HepG2 (cell line): ENCODE measurements at regions not wholly inside any gene's neighbourhood (a gene's known extent, or its start where the extent isn't known, plus 50 kb on each side); places are given as distances from the start of the nearest gene placed in this dataset.
"Not testable (repeated sequence)": the region's sequence is repeated elsewhere in the genome, so short reads cannot be mapped to it uniquely, and the experiment has no call there.

Experiments used
- ATAC-seq: fragments of 200-7000 bp; cut with Tn5 transposase; 3 replicates; pipeline ENCODE4 v1.9.1; 2020; ENCODE audit warnings: mild to moderate bottlenecking, moderate library complexity
- BruUV-seq: library from RNA; stranded (reverse); fragments of 400-500 nt; replicated peaks from 2 replicates; lab custom pipeline; 2021; lab: Mats Ljungman, UMichigan
- CTCF ChIA-PET: fragments of 300-600 bp; formaldehyde crosslinking; extraction: SDS; loops from one replicate; lab custom pipeline; 2021; ENCODE audit warnings: low total read pairs, inconsistent platforms, low intra/inter-chr PET ratio; lab: Yijun Ruan, JAX
- POLR2A ChIA-PET: fragments of 350-600 bp; sonication (Branson Sonifier 250); formaldehyde crosslinking; loops from one replicate; lab custom pipeline; 2020; ENCODE audit warnings: antibody characterized with exemption, inconsistent platforms; lab: Yijun Ruan, JAX
- DNase-seq: peaks from one replicate; pipeline ENCODE4 v3.0.0-alpha.2; 2015; ENCODE audit warnings: low spot score
- FAIRE-seq: peaks from 3 replicates; lab custom pipeline; 2011; peaks lifted over from hg19 to GRCh38; lab: Jason Lieb, UNC
- H2AFZ ChIP-seq: one replicate; pipeline ENCODE4 v1.6.1; 2011; ENCODE audit warnings: low read length, inconsistent platforms
- H3K27ac ChIP-seq: fragments of 300-600 bp; 3 replicates; pipeline ENCODE4 v1.8.0; 2011; ENCODE audit warnings: mixed run types, mild to moderate bottlenecking, mixed read lengths, low read length, inconsistent platforms; ENCODE audit not compliant: insufficient read depth; ENCODE audit errors: extremely low read length
- H3K27me3 ChIP-seq, 2 experiments: fragments of 200-600 bp in 1 of 2; 2 replicates in 1 of 2; 3 replicates in 1 of 2; pipeline versions ENCODE4 v1.6.0 to v1.8.0; 2011; ENCODE audit warnings: low read length in 2 of 2, mild to moderate bottlenecking in 2 of 2, moderate library complexity in 2 of 2, inconsistent platforms in 1 of 2; ENCODE audit not compliant: insufficient read depth in 2 of 2, control insufficient read depth in 1 of 2
- H3K36me3 ChIP-seq, 2 experiments: fragments of 200-600 bp in 1 of 2; replicated peaks in 1 of 2; 2 replicates in 1 of 2; 3 replicates in 1 of 2; pipeline versions ENCODE4 v1.5.1 to v1.8.0; 2011; ENCODE audit warnings: low read length in 2 of 2, inconsistent platforms in 1 of 2; ENCODE audit not compliant: insufficient read depth in 2 of 2, control insufficient read depth in 1 of 2
- H3K4me1 ChIP-seq: 2 replicates; pipeline ENCODE4 v1.5.1; 2012; ENCODE audit warnings: low read length, inconsistent platforms; ENCODE audit not compliant: insufficient read depth
- H3K4me2 ChIP-seq: 2 replicates; pipeline ENCODE4 v1.6.0; 2011; ENCODE audit warnings: low read depth, low read length, inconsistent platforms
- H3K4me3 ChIP-seq, 3 experiments: fragments of 200-600 bp in 1 of 3; sonication (generic), shearing (Covaris generic) in 1 of 3; replicated peaks in 1 of 3; 2 replicates each; pipeline ENCODE4 v1.5.1; 2011 to 2016; ENCODE audit warnings: low read length in 3 of 3, inconsistent platforms in 2 of 3, low read depth in 2 of 3, mild to moderate bottlenecking in 2 of 3, control low read depth in 1 of 3, mixed read lengths in 1 of 3; ENCODE audit not compliant: insufficient read depth in 1 of 3
- H3K79me2 ChIP-seq: one replicate; pipeline ENCODE4 v1.6.1; 2011; ENCODE audit warnings: low read length, inconsistent platforms; ENCODE audit not compliant: insufficient read depth
- H3K9ac ChIP-seq: 2 replicates; pipeline ENCODE4 v1.6.0; 2011; ENCODE audit warnings: mild to moderate bottlenecking, low read depth, low read length, inconsistent platforms; ENCODE audit not compliant: insufficient read depth
- H3K9me3 ChIP-seq: 2 replicates; pipeline ENCODE4 v1.5.1; 2012; ENCODE audit warnings: mild to moderate bottlenecking, low read length
- H4K20me1 ChIP-seq: 2 replicates; pipeline ENCODE4 v1.6.0; 2011; ENCODE audit warnings: inconsistent platforms, mild to moderate bottlenecking, low read length, moderate library complexity; ENCODE audit not compliant: insufficient read depth
- WGBS: methylation state at CpG from one replicate; pipeline ENCODE4 v1.1.6; 2017; ENCODE audit warnings: low lambda C conversion rate; 5-methylcytosine and 5-hydroxymethylcytosine counted together
- in situ Hi-C: cut with HindIII; loops from 2 replicates; pipeline ENCODE4 v1.10.0; 2017; ENCODE audit warnings: low pct_unique_long_range_greater_than_20kb; ENCODE audit not compliant: extremely low pct_ligation_motif_present
- intact Hi-C: fragments of 100-400 bp; cut with micrococcal nuclease; formaldehyde crosslinking; loops from one replicate; pipeline ENCODE4 v1.10.0; 2022; ENCODE audit not compliant: unreplicated experiment
- TF ChIP-seq, protein P1 (sequence below): sonication (generic); formaldehyde crosslinking; IDR thresholded peaks from 2 replicates; pipeline ENCODE4 v1.5.0; 2020; ENCODE audit warnings: mild to moderate bottlenecking, missing genetic modification reagents, moderate library complexity

DNA sequence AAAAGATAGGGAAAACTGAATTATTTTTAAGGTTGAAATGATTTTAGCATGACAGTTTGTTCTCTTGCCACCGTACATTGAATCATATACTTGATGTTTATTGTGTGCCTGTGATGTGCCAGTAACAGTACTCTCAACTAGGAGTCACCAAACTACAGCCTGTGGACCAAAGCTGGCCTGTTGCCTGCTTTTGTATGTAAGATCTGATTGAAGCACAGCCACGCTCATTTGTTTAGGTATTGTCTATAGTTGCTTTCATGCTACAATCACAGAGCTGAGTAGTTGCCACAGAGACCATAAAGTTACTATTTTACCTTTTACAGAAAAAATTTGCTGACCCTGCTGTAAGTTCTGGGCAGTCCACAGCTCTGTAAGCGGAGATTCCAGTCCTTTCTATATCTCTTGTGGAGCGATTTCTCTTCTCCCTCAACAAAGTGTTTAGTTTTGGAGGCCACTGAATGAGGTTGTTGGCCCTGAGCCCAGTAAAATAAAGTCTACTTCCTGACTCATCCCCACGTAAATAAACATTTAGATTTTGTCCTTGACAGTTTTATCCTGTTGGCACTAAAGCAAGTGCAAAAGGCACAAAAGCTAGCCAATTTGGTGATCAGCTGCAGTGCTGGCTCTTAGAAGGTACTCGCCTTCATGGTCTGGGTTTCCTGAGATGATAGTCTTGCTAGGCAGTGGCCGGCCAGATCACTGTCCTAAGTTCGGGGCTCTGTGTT is 180.2 kb upstream of the ZNF92 start:
- H3K27ac ChIP-seq, H4K20me1 ChIP-seq, H3K9me3 ChIP-seq, H3K4me3 ChIP-seq, H3K9ac ChIP-seq, CTCF ChIA-PET, intact Hi-C loops, H2AFZ ChIP-seq, FAIRE-seq, H3K36me3 ChIP-seq, POLR2A ChIA-PET, BruUV-seq, H3K79me2 ChIP-seq, in situ Hi-C loops, H3K27me3 ChIP-seq: not testable (repeated sequence)
- TF ChIP-seq, protein P1, sequence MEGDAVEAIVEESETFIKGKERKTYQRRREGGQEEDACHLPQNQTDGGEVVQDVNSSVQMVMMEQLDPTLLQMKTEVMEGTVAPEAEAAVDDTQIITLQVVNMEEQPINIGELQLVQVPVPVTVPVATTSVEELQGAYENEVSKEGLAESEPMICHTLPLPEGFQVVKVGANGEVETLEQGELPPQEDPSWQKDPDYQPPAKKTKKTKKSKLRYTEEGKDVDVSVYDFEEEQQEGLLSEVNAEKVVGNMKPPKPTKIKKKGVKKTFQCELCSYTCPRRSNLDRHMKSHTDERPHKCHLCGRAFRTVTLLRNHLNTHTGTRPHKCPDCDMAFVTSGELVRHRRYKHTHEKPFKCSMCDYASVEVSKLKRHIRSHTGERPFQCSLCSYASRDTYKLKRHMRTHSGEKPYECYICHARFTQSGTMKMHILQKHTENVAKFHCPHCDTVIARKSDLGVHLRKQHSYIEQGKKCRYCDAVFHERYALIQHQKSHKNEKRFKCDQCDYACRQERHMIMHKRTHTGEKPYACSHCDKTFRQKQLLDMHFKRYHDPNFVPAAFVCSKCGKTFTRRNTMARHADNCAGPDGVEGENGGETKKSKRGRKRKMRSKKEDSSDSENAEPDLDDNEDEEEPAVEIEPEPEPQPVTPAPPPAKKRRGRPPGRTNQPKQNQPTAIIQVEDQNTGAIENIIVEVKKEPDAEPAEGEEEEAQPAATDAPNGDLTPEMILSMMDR (CRISPR knock-in tag): 0 out of 2 replicates have a peak, but pooled peaks have one; percentile 10
- H3K4me2 ChIP-seq: peak overlapping the region; percentile 18; the same call in 1 of the 2 replicates
- DNase-seq (peak; percentile 2), ATAC-seq (peak; percentile 90)
- 2% methylated on average over 3 of the region's 8 CpGs for WGBS
- H3K4me1 ChIP-seq: peaks cover 13% of the 10 kb centered on the region; the same call in 1 of the 2 replicates

DNA sequence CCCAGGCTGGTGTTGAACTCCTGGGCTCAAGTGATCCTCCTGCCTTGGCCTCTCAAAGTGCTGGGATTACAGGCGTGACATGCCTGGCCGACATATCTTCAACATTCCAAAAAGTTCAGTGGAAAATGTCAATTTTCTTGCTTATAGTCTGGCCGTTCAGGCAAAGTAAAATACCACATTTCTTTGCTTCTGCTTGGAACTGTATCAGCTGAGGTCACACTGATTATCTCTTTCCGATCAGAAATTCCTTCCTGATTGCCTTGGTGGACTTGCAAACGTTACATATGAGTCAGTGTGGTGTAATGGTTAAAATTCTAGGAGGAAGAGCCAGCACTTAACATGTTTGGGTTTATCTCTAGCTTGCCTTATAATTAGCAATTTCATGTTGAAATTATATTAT is 170.6 kb upstream of the ERV3-1 start:
- H3K27ac ChIP-seq, H3K9ac ChIP-seq, in situ Hi-C loops, H3K9me3 ChIP-seq, H3K36me3 ChIP-seq, H3K4me2 ChIP-seq, intact Hi-C loops, POLR2A ChIA-PET, ATAC-seq, H3K79me2 ChIP-seq, H3K4me3 ChIP-seq, FAIRE-seq, H3K4me1 ChIP-seq, H4K20me1 ChIP-seq, H3K27me3 ChIP-seq, CTCF ChIA-PET, H2AFZ ChIP-seq, DNase-seq, BruUV-seq: not testable (repeated sequence)
- 14% methylated on average over 5 of the region's 5 CpGs for WGBS

DNA sequence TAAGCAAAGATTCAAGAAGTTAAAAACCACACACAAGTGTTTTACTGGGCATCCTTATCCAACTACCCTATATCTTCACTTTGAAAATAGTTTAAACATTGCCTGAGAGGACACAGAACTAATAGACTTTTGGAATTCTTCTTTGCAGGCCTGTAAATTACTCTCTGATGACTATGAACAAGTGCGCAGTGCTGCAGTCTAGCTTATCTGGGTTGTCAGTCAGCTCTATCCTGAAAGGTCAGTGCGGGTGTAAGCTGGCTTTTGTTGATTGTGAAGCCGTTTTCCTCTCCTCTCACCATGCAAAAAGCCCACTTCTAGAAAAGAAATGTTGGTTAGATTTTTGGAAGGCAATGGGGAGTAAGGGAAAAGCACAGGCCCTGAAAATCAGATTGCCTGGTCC is 143.6 kb upstream of the ERV3-1 start:
- intact Hi-C loops: not testable (repeated sequence)
- WGBS: no CpG with 5 or more reads among the region's 3 CpGs

More for the DNA sequence above, 143.6 kb upstream of the ERV3-1 start:
- H2AFZ ChIP-seq, H3K27ac ChIP-seq, H3K4me2 ChIP-seq, H3K9ac ChIP-seq, in situ Hi-C loops, H3K4me1 ChIP-seq, H4K20me1 ChIP-seq, H3K4me3 ChIP-seq, BruUV-seq, DNase-seq, H3K79me2 ChIP-seq, CTCF ChIA-PET, H3K9me3 ChIP-seq, H3K27me3 ChIP-seq, FAIRE-seq, H3K36me3 ChIP-seq, POLR2A ChIA-PET: not testable (repeated sequence)
- peak; percentile 50; the same call in 1 of the 3 replicates for ATAC-seq
